KMS-11 (cell line): ENCODE measurements at regions not wholly inside any gene's neighbourhood (a gene's known extent, or its start where the extent isn't known, plus 50 kb on each side); places are given as distances from the start of the nearest gene placed in this dataset.

Experiments
- H2AFZ ChIP-seq: fragments of 200-600 bp; sonication (generic); 2 replicates; pipeline ENCODE4 v1.6.1; 2016; ENCODE audit warnings: antibody characterized with exemption, mixed run types, low read depth
- H3K27ac ChIP-seq: fragments of 200-600 bp; sonication (generic); 2 replicates; pipeline ENCODE4 v1.6.1; 2016; ENCODE audit warnings: mild to moderate bottlenecking, mixed run types
- H3K27me3 ChIP-seq: fragments of 200-600 bp; sonication (generic); 2 replicates; pipeline ENCODE4 v1.6.1; 2017; ENCODE audit warnings: mild to moderate bottlenecking, low read depth, mixed run types, moderate library complexity; ENCODE audit not compliant: insufficient read depth
- H3K36me3 ChIP-seq: fragments of 200-600 bp; sonication (generic); 2 replicates; pipeline ENCODE4 v1.6.1; 2017; ENCODE audit warnings: mild to moderate bottlenecking, mixed run types; ENCODE audit not compliant: insufficient read depth
- H3K4me1 ChIP-seq: fragments of 200-600 bp; sonication (generic); 2 replicates; pipeline ENCODE4 v1.6.1; 2016; ENCODE audit warnings: mild to moderate bottlenecking, low read depth, mixed run types; ENCODE audit not compliant: poor library complexity, severe bottlenecking
- H3K4me2 ChIP-seq: fragments of 200-600 bp; sonication (generic); 2 replicates; pipeline ENCODE4 v1.7.0; 2016; ENCODE audit warnings: mild to moderate bottlenecking, mixed run types
- H3K4me3 ChIP-seq: fragments of 200-600 bp; sonication (generic); IDR thresholded peaks from 2 replicates; pipeline ENCODE4 v1.6.1; 2017; ENCODE audit warnings: low read depth, low read length, mixed read lengths; ENCODE audit not compliant: insufficient read depth
- H3K79me2 ChIP-seq: fragments of 200-600 bp; sonication (generic); 2 replicates; pipeline ENCODE4 v1.6.1; 2016; ENCODE audit warnings: low read depth, mixed run types; ENCODE audit not compliant: insufficient read depth
- H3K9ac ChIP-seq: fragments of 200-600 bp; sonication (generic); 2 replicates; pipeline ENCODE4 v1.6.1; 2016; ENCODE audit warnings: mild to moderate bottlenecking, mixed run types
- H4K20me1 ChIP-seq: fragments of 200-600 bp; sonication (generic); 2 replicates; pipeline ENCODE4 v1.6.1; 2016; ENCODE audit warnings: mild to moderate bottlenecking, mixed run types; ENCODE audit not compliant: insufficient read depth
- TF ChIP-seq, protein P1 (sequence below): fragments of 200-600 bp; sonication (generic); conservative IDR thresholded peaks from 2 replicates; pipeline ENCODE4 v1.6.1; 2017; ENCODE audit warnings: low read depth, mild to moderate bottlenecking, antibody characterized with exemption, low read length, moderate library complexity, mixed read lengths

DNA sequence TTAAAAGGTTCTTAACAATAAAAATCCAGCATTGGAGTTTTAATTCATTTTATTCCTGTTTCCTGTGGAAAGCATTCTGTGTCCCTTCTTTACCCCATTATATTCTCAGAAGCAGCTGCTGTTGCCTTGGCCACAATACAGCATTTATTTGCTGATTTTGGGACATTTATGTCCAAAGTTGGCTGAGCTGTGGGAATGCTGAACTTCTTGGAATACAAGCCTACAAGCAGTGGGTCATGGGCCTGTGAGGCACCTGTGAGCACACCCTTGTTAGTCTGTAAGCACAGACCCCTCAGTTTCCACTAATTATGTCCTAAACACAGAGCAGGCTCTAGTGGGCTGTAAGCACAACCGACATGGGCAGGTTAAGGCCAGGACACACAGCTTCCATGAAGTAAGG is 122.2 kb upstream of the IGF1 start:
- H3K4me1 ChIP-seq, result no peaks in the 10 kb centered on the region
- no peaks in the 10 kb centered on the region for H4K20me1 ChIP-seq
- H3K9ac ChIP-seq, result no peak overlapping the region
- H3K79me2 ChIP-seq, result no peaks in the 10 kb centered on the region
- H3K4me2 ChIP-seq, result no peak overlapping the region
- H2AFZ ChIP-seq, result no peak overlapping the region
- TF ChIP-seq, protein P1, sequence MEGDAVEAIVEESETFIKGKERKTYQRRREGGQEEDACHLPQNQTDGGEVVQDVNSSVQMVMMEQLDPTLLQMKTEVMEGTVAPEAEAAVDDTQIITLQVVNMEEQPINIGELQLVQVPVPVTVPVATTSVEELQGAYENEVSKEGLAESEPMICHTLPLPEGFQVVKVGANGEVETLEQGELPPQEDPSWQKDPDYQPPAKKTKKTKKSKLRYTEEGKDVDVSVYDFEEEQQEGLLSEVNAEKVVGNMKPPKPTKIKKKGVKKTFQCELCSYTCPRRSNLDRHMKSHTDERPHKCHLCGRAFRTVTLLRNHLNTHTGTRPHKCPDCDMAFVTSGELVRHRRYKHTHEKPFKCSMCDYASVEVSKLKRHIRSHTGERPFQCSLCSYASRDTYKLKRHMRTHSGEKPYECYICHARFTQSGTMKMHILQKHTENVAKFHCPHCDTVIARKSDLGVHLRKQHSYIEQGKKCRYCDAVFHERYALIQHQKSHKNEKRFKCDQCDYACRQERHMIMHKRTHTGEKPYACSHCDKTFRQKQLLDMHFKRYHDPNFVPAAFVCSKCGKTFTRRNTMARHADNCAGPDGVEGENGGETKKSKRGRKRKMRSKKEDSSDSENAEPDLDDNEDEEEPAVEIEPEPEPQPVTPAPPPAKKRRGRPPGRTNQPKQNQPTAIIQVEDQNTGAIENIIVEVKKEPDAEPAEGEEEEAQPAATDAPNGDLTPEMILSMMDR, result no peak
- H3K36me3 ChIP-seq, result no peaks in the 10 kb centered on the region
- H3K27me3 ChIP-seq, result no peaks in the 10 kb centered on the region
- H3K4me3 ChIP-seq, result no peak overlapping the region
- H3K27ac ChIP-seq, result no peak overlapping the region

DNA sequence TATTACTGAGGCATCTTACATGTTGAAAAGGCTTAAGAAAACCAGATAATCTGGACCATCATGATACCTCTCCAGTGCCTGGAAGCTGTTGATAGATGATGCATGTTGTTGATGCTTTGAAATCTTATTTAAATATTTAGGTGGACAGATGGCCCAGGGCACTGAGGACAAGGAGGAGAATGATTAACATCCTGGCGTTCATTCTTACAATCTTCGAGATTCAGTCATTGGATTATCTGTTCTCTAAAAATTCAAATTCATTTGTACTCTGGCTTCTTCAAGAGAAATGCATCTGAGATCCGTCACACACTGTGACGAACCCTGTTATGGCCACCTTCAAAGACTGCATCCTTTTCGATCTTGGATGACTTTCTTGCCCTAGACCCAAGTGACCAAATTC is 121.3 kb upstream of the IGF1 start:
- Histone ChIP-seq H3K27me3 (no peaks in the 10 kb centered on the region), H3K9ac (no peak overlapping the region), H3K36me3 (no peaks in the 10 kb centered on the region), H3K79me2 (no peaks in the 10 kb centered on the region), H3K4me3 (no peak overlapping the region), H2AFZ (no peak overlapping the region), H3K27ac (no peak overlapping the region), H4K20me1 (no peaks in the 10 kb centered on the region), H3K4me1 (no peaks in the 10 kb centered on the region), H3K4me2 (no peak overlapping the region)
- TF ChIP-seq, protein P1, result no peak

DNA sequence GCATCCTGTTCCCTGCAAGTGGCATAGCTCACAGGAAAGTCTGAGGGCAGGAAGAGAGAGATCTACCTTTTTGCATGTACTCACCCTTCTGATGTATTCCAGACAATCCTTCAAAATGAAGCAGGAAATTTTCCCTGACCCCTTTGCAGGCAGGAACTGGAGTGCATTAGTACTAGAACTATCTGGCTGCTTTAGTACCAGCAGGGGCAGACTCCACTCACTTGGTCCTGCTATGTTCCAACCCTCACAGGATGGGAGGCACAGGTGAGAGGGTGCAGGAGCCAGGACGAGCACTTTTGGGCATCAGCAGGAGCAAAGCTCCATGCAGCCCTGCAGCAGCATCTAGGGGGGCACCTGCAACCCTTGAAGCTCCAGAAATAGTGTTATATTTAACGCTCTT is 116.3 kb upstream of the IGF1 start:
- no peaks in the 10 kb centered on the region for H3K27me3 ChIP-seq
- no peak overlapping the region for H3K4me2 ChIP-seq
- H3K27ac ChIP-seq, result no peak overlapping the region
- H3K4me3 ChIP-seq, result no peak overlapping the region
- H2AFZ ChIP-seq, result no peak overlapping the region
- no peaks in the 10 kb centered on the region for H3K4me1 ChIP-seq
- TF ChIP-seq, protein P1, result no peak
- H3K36me3 ChIP-seq, result no peaks in the 10 kb centered on the region
- no peak overlapping the region for H3K9ac ChIP-seq
- H3K79me2 ChIP-seq, result no peaks in the 10 kb centered on the region
- H4K20me1 ChIP-seq, result no peaks in the 10 kb centered on the region

DNA sequence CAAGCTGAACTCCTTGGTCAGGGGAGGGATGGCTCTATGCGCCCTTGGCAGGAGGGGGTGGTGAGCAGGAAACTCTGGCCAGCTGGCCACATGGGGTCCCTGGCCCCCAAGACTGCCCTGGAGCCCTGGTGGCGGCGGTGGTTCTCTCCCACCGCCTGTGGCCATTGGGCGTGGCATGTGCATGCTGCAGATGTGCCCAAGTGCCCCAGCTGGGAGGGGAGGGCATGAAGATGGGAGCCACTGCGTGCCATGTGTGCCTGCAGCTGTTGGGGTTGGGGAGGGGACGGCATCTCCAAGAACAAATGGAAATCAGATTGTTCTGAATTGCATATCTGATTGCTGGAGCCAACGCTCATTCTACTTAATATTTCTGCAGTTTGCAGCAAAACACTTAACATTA is 115.7 kb upstream of the IGF1 start:
- Histone ChIP-seq H4K20me1 (no peaks in the 10 kb centered on the region), H3K4me1 (no peaks in the 10 kb centered on the region), H3K36me3 (no peaks in the 10 kb centered on the region), H3K79me2 (no peaks in the 10 kb centered on the region), H3K4me3 (no peak overlapping the region), H2AFZ (no peak overlapping the region), H3K4me2 (no peak overlapping the region), H3K27me3 (no peaks in the 10 kb centered on the region), H3K9ac (no peak overlapping the region), H3K27ac (no peak overlapping the region)
- TF ChIP-seq, protein P1, result no peak

DNA sequence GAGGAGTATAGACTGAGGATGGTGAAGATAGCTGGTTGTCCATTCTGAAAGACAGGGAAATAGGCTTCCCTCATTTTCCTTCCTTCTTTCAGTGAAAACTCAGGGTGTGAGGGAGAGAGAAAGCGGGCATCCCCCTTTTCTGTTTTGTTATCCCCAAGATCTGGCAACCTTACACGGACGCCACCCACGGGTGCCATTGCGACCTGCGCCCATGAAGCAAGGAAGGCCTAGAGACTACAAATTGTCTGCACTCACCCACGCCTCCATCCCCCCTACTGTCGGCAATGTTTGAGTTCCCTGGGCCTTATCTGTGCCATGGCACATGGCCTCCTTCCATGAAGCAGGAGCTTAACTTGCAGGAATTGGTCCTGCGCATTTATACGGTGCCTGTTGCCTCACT is 115.0 kb upstream of the IGF1 start:
- no peak overlapping the region for H2AFZ ChIP-seq
- TF ChIP-seq, protein P1, result no peak
- no peaks in the 10 kb centered on the region for H3K36me3 ChIP-seq
- no peak overlapping the region for H3K27ac ChIP-seq
- no peaks in the 10 kb centered on the region for H3K79me2 ChIP-seq
- no peaks in the 10 kb centered on the region for H4K20me1 ChIP-seq
- H3K4me3 ChIP-seq, result no peak overlapping the region
- H3K9ac ChIP-seq, result no peak overlapping the region
- no peaks in the 10 kb centered on the region for H3K27me3 ChIP-seq
- no peaks in the 10 kb centered on the region for H3K4me1 ChIP-seq
- no peak overlapping the region for H3K4me2 ChIP-seq
